Lower leg skin (tissue), 4 donors: ENCODE measurements at regions not wholly inside any gene's neighbourhood (a gene's known extent, or its start where the extent isn't known, plus 50 kb on each side); places are given as distances from the start of the nearest gene placed in this dataset.
A peak's percentile ranks its signal among the peaks of the same experiment; 100 is the strongest.

Experiments used
- DNase-seq, 2 donors: peaks; one replicate each; pipeline ENCODE4 v3.0.0-alpha.2; 2019; ENCODE audit warnings: low spot score in 2 of 2
- H3K4me3 ChIP-seq: fragments of 200-600 bp; sonication (generic); 2 replicates; pipeline ENCODE4 v1.5.1; 2017; ENCODE audit warnings: mild to moderate bottlenecking, low read depth; ENCODE audit not compliant: poor library complexity, severe bottlenecking
- POLR2A ChIP-seq, 2 donors: fragments of 450-650 bp; IDR thresholded peaks; one replicate each; pipeline ENCODE4 v1.6.1; 2016 to 2017; ENCODE audit warnings: antibody characterized with exemption in 2 of 2, mild to moderate bottlenecking in 1 of 2, moderate library complexity in 1 of 2
- WGBS, 2 donors: methylation state at CpG; one replicate each; pipeline ENCODE4 v1.1.5; 2018; 5-methylcytosine and 5-hydroxymethylcytosine counted together
- intact Hi-C: fragments of 100-400 bp; cut with DNase I; formaldehyde crosslinking; loops from one replicate; pipeline ENCODE4 v1.15.0; 2023; ENCODE audit warnings: low total_unique reads
- TF ChIP-seq, protein P1 (sequence below), 3 donors: fragments of 450-650 bp; IDR thresholded peaks; one replicate each; pipeline ENCODE4 v1.5.1; 2016; ENCODE audit warnings: antibody characterized with exemption in 3 of 3, mild to moderate bottlenecking in 3 of 3, moderate library complexity in 2 of 3

DNA sequence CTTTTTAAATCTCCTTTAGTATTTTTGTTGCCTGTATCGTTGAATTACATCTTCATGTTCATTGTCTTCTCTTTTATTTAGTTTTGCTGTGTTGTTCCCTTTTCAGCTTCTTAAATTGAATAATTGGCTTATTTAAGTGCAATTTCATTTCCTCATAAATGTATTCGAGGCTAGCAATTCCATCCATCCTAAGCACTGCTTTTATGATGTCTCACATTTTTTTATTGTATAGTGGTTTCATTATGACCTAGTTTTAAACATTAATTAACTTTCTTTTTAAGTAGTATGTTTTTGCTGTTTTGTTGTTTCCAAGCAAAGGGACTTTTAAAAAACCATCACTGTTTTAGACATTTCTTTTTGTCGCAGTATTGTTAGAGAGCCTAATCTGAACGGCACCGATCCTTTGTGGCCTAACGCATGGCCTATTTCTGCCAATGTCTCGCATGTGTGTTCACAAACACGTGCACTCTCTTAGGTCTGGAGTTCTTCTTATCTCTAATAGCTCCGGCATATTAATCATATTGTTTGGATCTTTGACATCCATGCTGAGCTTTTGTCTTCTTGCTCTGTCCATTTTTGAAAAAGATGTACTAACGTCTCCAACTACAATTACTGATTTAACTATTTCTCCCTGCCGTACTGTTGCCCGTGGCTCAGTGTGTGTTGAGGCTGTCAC, 59.6 kb upstream of the ZNF516 start:
- DNase-seq = no peak
- no peak overlapping the region for H3K4me3 ChIP-seq
- TF ChIP-seq, protein P1, sequence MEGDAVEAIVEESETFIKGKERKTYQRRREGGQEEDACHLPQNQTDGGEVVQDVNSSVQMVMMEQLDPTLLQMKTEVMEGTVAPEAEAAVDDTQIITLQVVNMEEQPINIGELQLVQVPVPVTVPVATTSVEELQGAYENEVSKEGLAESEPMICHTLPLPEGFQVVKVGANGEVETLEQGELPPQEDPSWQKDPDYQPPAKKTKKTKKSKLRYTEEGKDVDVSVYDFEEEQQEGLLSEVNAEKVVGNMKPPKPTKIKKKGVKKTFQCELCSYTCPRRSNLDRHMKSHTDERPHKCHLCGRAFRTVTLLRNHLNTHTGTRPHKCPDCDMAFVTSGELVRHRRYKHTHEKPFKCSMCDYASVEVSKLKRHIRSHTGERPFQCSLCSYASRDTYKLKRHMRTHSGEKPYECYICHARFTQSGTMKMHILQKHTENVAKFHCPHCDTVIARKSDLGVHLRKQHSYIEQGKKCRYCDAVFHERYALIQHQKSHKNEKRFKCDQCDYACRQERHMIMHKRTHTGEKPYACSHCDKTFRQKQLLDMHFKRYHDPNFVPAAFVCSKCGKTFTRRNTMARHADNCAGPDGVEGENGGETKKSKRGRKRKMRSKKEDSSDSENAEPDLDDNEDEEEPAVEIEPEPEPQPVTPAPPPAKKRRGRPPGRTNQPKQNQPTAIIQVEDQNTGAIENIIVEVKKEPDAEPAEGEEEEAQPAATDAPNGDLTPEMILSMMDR (IDR thresholded peaks at IDR 0.05) = no peak
- no peak for TF ChIP-seq POLR2A (IDR thresholded peaks at IDR 0.05)
- intact Hi-C loops = no loop called here
- WGBS, 2 donors = 83 to 84% methylated on average over 12 of the region's 12 CpGs

DNA sequence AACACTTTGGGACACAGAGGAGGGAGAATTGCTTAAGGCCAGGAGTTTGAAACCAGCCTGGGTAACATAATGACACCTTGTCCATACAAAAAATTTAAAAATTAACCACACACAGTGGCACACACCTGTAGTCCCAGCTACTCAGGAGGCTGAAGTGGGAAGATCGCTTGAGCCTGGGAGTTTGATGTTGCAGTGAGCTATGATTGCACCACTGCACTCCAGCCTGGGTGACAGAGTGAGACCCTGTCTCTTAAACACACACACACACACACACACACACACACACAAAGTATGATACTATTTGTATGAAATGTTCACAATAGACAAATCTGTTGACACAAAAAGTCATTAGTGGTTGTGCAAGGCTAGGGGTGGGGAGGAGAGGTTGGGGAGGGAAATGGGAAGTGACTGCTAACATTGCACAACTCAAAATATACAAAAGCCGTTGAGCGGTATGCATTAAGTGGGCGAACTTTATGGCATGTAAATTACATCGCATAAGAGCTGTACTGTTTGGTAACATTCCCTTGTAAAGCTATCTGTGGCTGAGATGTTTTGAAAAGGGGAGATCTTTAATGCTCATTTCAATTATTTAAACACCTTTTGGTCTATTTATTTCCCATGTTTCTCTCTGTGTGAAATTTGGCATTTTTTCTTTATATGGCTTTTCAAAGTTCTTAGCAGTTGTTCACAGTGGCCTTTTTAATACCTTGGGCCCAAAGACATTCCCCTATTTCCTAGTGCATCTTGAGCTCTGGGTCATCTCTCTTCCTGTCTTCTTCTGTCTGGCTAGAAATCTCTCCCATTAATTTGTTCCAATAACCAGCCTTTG, 58.9 kb upstream of the ZNF516 start:
- intact Hi-C loops = no loop called here
- WGBS, 2 donors = 56 to 71% methylated on average over 5 of the region's 5 CpGs

DNA sequence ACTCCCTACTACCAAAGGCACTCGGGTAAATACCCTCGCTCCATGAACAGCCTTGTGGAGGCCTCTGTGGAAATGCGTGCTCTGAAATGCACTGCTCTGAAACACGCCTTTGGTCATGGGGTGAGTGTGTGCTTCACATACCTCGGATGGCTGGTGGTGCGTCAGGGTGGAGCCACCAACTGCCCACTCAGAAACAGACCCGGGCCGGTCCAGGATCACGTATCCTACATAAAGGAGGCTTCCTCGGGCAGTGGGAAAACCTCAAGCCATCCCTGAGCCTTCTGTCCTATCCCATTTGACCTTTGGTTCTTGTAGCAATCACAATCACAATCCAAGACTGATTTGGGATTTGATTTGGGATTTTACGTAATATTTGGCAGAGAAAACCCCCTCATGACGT, 53.5 kb upstream of the ZNF516 start:
- 94 to 96% methylated on average over 12 of the region's 12 CpGs for WGBS, 2 donors
- intact Hi-C loops = no loop called here
- peak in 1 of 2 donors; percentile 80 for DNase-seq
- no peak for TF ChIP-seq POLR2A (IDR thresholded peaks at IDR 0.05)
- TF ChIP-seq, protein P1 (IDR thresholded peaks at IDR 0.05) = no peak
- no peak overlapping the region for H3K4me3 ChIP-seq

More for the DNA sequence above, 58.9 kb upstream of the ZNF516 start:
- TF ChIP-seq POLR2A (IDR thresholded peaks at IDR 0.05) = no peak
- no peak overlapping the region for H3K4me3 ChIP-seq
- DNase-seq = no peak

DNA sequence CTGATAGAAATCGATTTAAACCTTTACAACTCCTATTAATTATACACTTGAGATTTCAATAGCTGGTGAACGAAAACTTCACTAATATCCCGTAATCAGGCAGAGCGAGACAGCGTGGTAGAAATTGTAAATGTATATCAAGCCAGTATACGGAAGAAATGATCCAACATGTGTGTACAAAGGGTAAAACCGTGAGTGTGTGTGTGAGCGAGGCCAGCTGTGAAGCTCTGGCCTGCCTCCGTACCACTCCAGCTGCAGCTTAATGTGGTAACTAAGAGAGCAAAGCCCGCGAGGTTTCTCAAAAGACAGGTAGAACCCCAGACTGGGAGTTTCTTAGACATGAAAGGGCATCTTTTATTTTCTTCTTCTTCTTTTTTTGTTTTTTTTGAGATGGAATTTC, 52.3 kb upstream of the ZNF516 start:
- TF ChIP-seq POLR2A (IDR thresholded peaks at IDR 0.05) = no peak
- TF ChIP-seq, protein P1 (IDR thresholded peaks at IDR 0.05) = no peak

DNA sequence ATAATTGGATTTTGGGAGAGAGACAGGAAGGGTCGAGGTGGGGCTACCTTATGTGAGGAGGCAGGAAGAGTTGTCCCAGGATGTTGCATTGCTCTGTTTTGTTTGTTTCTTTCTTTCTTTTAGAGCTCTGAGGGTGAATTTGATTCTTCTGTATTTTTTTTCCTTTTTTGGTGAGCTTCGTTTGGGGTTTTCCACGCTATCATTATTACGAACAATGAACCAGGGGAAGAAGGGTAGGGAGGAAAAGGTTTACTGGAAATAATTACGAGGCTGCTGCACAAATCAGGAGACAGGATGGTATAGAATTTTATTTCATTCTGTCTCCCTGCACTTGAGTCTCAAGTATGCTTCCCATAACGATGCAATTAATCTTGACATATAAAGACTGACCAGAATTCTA, 51.4 kb upstream of the ZNF516 start:
- no peak overlapping the region for H3K4me3 ChIP-seq
- intact Hi-C loops = no loop called here
- peak in 1 of 2 donors; percentile 7 for DNase-seq
- TF ChIP-seq, protein P1 (IDR thresholded peaks at IDR 0.05) = no peak
- no peak for TF ChIP-seq POLR2A (IDR thresholded peaks at IDR 0.05)
- WGBS, 2 donors = 53 to 56% methylated on average over 6 of the region's 6 CpGs

More for the DNA sequence above, 52.3 kb upstream of the ZNF516 start:
- 87 to 88% methylated on average over 11 of the region's 11 CpGs for WGBS, 2 donors
- DNase-seq = no peak
- no peak overlapping the region for H3K4me3 ChIP-seq
- intact Hi-C loops = no loop called here

DNA sequence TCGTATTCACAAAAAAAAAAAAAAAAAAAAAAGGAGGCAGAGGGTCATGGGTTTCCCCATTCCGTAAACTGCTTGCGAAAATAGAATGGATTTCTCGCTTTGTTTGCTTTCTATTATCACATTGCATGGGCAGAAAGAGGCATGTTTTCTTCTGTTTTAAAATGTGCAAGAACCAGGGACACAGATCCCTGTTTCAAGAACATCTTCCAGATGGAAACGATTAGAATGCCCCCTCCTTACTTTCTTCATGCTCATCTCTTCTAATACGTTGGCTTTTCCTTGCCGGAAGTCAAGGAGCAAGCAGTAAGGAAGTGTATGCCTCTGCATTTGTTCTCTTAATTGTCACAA, 51.0 kb upstream of the ZNF516 start:
- no peak overlapping the region for H3K4me3 ChIP-seq
- intact Hi-C loops = no loop called here
- WGBS, 2 donors = 42 to 43% methylated on average over 7 of the region's 7 CpGs
- TF ChIP-seq, protein P1 (IDR thresholded peaks at IDR 0.05) = no peak
- TF ChIP-seq POLR2A (IDR thresholded peaks at IDR 0.05) = no peak
- DNase-seq = no peak
